Testis (tissue), 2 donors: ENCODE measurements at regions not wholly inside any gene's neighbourhood (a gene's known extent, or its start where the extent isn't known, plus 50 kb on each side); places are given as distances from the start of the nearest gene placed in this dataset.

Experiments
- CTCF ChIP-seq, 3 experiments: fragments of 450-650 bp in 2 of 3; fragments of 200-600 bp in 1 of 3; sonication (generic) in 1 of 3; IDR thresholded peaks; one replicate each; pipeline ENCODE4 v1.5.1; 2016 to 2019; ENCODE audit warnings: antibody characterized with exemption in 3 of 3, mild to moderate bottlenecking in 2 of 3, moderate library complexity in 1 of 3
- POLR2A ChIP-seq: fragments of 450-650 bp; IDR thresholded peaks from one replicate; pipeline ENCODE4 v1.6.1; 2017; ENCODE audit warnings: antibody characterized with exemption, mild to moderate bottlenecking, moderate library complexity

- TF ChIP-seq POLR2A (no peak), CTCF (IDR thresholded peaks at IDR 0.05) (no peak)
Observed at GRCh38 chr1:182305861-182306260, 85.7 kb downstream of the GLUL start.
